HG03280 (cell line): ENCODE measurements at regions not wholly inside any gene's neighbourhood (a gene's known extent, or its start where the extent isn't known, plus 50 kb on each side); places are given as distances from the start of the nearest gene placed in this dataset.
A peak's percentile ranks its signal among the peaks of the same experiment; 100 is the strongest.

Experiments
- ATAC-seq: cut with Tn5 transposase; IDR thresholded peaks from one replicate; pipeline ENCODE4 v1.9.1; 2021; ENCODE audit warnings: mild to moderate bottlenecking, moderate library complexity; ENCODE audit not compliant: unreplicated experiment

DNA sequence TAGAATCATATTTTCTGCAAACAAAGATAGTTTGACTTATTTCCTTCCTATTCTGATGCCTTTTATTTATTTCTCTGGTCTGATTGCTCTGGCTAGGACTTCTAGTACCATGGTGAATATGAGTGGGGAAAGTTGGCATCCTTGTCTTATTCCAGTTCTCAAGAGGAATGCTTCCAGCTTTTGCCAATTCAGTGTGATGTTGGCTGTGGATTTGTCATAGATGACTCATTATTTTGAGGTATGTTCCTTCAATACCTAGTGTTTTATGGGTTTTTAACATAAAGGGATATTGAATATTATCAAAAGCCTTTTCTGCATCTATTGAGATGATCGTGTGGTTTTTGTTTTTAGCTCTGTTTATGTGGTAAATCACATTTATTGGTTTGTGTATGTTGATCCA lies 139.4 kb upstream of the CNTN1 start:
- ATAC-seq, result no peak

DNA sequence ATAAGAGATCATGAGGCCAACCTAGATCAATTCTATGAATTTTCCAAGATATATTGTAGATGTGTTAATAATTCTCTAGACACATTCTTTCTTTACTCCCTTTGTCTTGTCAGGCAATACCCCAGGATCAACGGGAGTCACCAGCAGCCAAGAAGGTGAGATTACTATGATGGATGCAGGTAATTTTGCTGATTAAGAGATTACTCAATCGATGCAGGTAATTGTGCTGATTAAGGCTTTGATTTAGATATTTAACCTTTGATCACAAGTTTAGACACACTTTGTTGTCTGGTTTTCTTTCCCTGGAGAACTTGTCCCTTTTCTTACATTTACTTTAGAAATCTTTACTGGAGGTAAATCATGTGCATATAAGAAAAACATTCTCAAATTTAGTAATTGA lies 134.3 kb upstream of the CNTN1 start:
- ATAC-seq, result no peak

DNA sequence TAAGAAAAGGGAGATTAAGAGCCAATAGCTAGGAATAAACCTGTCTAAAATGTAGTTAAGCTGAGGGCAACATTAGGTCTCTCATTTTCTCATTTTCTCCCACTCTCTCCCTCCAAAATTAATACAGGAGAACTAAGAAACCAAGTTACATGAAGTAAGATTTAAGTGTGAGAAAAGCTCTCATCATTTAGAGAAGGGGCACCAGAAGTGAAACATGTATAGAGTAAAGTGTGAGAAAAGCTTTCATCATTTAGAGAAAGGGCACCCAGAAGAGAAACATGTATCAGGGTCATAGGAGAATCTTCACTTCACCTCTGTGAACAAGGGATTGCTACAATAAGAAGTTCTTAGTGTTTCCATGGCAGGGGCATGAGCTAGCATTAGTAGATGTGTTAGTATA lies 132.4 kb upstream of the CNTN1 start:
- ATAC-seq, result peak; percentile 64

DNA sequence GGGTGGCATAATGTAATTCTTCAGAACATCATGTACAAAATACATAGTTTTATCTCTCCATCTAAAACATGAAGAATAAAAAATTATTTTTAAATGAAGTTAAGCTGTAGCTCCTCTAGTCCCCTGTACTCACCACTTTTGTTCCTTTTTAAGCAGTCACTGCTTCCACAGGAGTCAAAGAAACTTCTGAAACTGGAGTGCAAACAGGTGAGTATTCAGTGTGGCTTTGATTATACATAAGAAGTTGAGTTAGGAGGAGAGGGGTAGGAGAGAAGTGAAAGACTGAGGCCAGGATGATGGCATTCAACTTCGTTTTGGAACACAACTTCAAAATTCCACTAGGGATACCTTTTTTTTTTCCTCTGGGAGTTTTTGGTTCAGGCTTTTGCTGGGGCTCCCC lies 131.4 kb upstream of the CNTN1 start:
- ATAC-seq, result peak; percentile 17

DNA sequence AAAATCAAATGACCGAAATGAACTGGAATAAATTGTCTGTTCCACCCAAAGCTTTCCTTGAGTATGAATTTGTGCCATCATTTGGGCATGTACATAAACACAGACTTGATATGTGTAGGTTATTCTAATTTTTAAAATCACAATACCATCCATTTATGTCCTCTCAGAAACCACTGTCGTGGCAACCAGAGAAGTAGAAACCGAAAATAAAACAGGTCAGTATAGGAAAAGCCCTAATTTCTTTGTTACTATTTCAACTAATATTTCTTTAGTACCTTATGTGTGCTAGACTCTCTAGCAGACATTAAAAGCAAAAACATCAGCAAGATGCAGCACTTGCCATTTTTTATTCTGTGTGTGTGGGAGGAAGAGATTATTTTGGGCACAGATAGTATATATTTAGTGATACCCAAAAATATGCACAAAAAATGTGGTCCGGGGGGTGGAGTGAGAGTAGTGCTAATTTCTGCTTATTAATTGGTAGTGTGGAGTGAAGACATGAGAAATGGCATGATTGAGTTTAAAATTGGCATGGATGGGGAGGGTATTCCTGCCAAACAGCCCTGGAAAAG lies 130.8 kb upstream of the CNTN1 start:
- ATAC-seq, result peak; percentile 50

DNA sequence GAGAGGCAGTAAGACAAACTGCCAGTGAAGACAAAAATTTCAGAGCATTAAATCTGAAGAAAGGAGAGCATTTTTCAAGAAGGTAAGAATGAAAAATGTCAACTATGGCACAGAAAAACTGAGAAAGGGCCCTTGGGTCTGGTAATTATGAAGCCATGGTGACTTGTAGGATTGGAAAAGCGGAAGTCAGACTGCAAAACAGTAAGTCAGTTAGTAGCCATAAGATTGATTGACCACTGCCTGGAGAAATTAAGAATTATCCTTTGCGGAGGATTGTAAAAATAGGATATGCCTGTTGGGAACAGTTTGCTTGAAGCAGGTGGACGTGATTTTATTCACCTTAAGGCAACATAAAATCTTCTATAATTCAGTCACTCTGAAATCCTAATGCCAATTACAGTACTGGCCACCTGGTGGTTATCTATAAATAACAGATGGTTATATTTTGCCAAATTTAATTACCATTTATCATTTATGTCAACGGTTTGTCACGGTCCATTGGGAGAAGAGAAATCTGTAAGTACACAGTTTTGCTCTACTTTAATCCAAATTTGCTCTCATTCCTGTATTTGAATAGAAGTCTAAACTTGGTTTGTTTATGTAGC lies 127.1 kb upstream of the CNTN1 start:
- no peak for ATAC-seq

DNA sequence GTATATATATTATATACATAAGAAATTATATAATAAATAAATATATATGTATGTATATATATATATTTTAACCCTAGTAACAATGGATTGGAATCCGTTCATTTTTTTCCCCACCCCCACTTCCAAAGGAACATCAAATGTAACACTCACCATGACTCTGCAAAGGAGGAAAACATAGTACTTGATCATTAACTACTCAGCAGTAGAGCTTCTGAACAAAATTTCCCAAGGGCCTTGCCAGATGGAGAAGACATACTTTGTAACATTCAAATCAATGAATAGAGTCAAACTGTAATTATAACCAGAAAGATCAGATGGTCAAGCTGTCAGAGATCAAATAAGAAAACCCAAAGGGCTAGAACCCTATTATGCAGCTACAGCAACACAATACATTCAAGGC lies 126.0 kb upstream of the CNTN1 start:
- no peak for ATAC-seq

DNA sequence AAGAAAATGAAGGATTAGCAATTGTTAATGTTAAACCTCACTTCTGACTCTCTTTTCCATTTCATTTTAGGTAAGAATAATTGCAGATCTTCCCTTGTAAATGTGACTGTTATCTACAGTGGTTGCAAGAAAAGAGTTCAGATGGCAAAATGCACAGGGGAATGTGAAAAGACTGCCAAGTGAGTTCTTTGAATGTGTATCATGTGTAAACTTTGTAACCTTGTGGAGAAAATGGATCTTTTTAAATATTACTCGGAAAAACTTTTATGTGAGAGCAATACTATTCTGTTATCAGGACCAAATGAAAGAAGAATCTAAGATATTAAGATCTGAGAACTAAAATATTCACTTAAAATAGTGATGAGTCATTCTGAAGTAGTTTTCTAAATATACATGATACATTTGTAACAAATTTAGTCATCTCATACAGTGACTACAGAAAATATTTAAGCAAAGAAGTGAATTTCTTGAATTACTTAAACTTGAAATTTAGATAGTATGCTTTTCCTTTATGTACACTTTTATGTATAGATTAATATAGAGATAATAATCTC lies 122.5 kb upstream of the CNTN1 start:
- ATAC-seq, result no peak

DNA sequence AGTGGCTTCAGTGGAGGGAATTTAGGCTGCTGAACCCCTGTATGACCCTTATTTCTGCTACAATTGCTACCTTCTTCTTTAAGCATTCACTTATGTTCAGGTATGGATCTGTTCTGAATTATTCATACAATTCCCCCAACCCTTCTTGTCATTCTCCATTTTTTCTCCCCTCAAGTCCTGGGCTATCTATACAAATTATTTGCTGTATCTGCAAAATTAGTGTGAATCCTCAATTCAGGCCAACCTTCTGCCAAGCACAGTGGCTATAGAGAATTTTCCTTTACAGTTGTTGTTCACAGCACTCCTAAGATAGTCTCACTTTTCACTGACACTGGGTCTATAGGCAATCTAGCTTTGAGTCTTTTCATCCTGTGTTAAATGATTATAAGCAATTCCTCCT lies 119.2 kb upstream of the CNTN1 start:
- no peak for ATAC-seq

DNA sequence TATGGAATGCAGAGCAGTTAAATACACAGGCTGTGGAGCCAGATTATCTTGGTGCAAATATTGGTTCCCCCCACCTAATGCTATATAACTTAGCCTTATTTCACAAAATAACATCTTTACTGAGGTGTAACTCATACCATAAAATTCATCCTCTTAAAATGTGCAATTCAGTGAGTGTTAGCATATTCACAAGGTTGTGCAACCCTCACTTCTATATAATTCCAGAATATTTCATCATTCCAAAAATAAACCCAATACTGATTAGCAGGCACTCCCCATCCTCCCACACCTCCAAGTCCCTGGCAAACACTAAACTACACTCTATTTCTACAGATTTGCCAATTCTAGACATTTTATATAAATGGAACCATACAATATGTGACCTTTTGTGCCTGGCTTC lies 116.3 kb upstream of the CNTN1 start:
- ATAC-seq, result no peak

DNA sequence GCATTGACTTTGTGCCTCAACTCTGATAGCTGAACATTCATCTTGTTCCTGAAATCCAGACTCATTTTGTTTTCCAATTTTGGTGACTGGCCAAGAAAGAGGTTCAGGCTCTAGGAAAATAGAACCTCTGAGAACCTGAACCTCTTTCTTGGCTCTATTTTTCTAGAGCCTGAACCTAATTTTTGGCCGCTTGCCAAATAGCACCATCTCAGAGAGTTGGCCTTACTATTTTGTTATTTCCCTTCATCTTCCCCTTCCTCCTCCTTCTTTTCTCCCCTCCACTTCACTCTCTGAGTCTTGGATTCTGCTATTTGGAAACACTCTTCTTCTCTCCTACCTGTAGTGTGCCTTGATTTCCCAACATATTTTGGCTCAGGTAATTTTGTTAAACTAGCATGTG lies 114.4 kb upstream of the CNTN1 start:
- no peak for ATAC-seq

DNA sequence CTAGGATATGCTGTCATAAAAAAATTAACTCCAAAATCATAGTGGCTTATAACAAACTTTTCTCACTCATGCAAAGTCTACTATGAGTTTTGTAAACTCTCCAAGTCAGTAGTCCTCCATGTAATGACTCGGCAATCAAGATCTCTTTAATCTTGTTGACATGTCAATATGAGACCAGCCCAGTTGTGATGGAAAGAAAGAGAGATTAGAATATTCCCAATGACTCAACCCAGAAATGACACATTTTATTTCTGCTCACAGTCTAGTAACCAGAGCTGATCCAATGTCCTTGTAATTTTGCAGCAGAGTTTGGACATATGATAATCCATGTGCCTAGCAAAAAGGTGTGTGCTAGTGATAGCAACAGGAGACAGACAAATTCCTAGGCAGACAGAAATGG lies 112.6 kb upstream of the CNTN1 start:
- no peak for ATAC-seq

DNA sequence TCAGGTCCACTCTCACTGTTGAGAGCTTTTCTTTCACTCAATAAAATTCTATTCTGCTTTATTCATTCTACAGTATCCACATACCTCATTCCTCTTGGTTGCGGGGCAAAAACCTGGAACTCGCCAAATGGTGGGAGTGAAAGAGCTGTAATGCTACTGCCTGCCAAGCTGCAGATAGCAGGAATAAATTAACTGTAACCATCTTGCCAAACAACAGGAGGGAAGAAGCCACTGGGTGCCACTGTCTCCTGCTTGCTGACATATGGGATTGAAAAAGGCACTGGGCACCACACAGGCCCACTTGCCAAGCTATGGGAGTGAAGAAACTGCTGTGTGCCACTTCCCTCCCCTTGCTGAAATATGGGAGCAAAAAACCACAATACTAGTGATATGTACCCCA lies 111.9 kb upstream of the CNTN1 start:
- no peak for ATAC-seq

DNA sequence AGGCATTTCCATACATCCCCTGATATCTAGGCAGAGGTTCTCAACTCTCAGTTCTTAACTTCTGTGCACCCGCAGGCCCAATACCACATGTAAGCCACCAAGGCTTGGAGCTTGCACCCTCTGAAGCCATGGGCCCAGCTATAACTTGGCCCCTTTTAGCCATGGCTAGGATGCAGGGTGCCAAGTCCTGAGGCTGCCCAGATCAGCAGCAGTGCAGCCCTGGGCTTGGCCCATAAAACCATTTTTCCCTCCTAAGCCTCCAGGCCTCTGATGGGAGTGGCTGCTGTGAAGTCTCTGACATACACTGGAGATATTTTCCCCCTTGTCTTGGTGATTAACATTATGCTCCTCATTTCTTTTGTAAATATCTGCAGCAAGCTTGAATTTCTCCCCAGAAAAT lies 110.3 kb upstream of the CNTN1 start:
- ATAC-seq, result no peak

DNA sequence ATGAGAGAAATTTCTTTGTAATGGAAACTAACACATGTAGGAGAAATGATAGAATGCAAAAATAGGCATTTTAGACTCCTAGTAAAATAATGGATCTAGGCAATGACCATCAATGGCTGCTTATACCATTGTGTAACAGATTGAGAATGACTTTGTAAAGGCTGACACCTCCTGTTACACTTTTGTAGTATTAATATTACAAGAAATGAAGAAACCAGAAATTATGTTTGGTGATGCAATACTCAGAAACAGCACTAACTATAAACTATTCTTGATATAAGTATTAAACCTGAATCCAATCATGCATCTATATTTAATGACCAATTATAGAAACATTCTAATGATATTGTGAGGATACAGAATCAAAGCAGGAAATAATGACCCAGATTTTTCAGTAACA lies 108.5 kb upstream of the CNTN1 start:
- no peak for ATAC-seq

DNA sequence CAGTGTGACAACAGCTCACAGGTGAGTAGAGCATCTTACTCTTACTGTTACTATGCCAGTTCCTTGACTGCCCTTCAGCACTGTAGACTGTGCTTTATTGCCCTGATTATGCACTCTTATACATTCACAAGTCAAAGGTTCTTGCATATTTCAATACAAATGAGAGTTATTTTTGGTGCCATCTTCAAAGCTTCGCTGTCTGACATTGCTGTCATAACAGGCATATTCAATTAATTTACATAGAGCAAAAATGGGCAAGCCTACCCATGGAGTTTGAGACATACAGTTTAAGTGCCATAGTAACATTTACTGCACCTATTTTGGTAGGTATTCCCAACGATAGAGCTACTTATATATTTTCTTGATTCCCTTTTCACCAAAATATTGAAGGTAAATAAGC lies 107.5 kb upstream of the CNTN1 start:
- ATAC-seq, result no peak

DNA sequence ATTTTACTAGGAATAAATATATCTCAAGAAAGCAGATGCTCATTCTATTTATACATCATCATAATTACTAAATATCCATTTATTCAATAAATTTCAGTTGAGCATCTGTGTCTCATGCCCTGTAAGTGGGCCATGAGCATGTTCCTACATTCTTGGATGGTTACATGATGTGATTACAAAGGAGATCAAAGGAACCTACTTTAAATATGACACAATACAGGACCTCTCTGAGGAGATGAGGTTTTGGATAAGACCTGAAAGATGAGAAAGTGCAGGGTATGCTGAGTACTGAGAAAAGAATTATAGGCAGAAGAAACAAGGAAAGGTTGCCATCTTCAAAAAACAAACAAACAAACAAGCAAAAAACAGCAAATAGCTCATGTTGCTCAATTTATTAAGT lies 105.4 kb upstream of the CNTN1 start:
- no peak for ATAC-seq

DNA sequence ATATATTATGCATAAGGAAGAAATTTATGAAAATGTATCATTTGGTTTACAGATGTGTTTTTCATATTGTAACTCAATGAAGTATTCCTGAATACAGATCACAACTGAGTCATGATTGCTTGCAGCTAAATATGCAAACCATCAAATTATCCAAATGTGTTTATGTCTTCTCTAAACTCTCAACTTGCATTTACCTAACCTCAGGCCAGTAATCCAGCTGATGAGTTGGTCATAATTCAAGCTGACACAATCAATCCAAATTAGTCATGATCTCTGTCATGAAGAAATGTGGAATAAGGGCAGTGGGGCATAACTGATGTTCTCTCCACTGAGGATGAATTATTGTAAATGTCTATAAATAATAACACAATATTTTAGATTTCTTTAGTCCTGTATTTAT lies 104.8 kb upstream of the CNTN1 start:
- ATAC-seq, result no peak

DNA sequence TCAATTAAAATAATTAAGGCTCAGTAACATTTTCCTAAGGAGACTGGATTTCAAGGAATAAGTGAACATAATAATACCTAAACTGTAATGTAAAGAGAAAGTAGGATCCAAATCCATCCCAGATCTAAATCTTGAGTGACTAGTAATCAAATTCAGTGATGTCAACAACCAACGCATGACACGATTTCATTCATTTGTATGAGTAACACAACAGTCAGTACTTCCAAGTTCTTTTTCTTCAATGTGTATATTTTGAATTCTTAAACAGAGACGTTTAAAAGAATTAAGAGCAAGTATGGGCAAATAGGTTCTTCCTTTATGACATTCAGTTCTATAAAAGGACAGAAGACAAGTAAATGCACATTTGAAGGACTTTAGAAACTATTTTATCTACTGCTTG lies 104.3 kb upstream of the CNTN1 start:
- ATAC-seq, result no peak

DNA sequence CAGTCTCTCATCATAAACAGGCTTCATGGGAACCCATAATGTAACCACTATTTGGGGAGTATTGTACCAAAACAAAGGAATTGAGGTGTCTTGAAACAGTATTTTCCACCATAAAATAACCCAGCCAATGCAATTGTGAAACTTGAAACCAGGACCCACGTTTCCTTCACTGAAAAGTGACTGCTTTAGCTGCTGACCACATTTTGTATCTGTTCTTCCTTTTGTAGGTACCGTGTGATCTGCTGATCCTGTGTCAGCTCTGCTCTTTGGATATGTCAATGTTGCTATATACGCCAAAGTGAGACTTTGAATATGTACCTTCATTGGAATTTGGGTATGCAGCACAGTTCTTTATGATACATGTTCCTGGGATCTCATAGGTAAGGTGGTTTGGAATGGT lies 95.1 kb upstream of the CNTN1 start:
- ATAC-seq, result no peak

DNA sequence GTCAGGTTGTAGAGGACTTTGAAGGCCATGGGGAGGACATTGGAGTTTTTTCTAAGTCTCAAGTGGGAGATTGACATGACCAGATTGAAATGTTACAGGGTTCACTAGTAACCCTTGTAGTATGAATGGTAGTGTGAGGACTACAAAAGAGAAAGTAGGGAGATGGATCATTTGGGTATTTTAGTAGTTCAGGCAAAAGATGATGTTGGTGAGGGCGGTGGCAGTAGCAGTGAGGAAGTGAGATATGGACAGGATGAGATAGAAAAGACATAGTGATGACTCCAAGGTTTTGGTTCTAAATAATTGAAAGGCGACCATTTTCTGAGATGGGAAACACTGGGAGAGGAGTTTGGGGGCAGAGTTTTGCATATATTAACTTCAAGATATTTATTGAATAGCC lies 94.2 kb upstream of the CNTN1 start:
- ATAC-seq, result no peak

DNA sequence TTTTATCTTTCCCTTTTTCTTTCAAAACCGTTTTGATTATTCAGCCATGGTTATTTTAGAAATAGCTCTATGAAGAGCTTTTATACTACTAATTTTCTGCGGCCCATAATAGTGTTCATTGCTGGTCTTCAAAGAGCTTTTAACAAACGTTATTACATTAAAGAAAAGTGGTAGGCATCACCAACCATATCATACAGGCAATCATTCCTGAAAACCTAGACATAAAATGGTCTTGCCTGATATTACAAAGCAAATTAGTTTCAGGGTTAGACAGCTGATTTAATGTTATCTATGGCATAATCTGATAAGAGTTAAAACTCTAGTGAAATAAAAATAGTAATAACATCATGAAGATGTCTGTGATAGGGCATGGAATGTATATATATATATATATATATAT lies 89.7 kb upstream of the CNTN1 start:
- no peak for ATAC-seq

DNA sequence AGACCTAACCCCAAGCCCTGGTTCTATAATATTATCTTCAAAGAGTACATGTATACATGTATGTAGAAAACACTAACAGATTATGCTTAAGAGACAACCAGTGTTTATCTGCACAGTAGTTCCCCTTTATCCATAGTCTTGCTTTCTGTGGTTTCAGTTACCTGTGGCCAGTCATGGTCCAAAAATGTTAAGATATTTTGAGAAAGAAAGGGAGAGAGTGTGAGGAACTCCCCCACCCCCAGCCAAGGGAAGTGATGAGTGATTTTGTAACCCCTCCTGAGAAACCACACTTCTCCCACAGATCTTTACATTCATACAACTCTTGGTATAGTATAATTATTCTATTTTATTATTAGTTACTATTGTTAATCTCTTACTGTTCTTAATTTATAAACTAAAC lies 77.3 kb upstream of the CNTN1 start:
- no peak for ATAC-seq
